Keratinocyte (primary cell): ENCODE measurements at regions not wholly inside any gene's neighbourhood (a gene's known extent, or its start where the extent isn't known, plus 50 kb on each side); places are given as distances from the start of the nearest gene placed in this dataset.

ENCODE experiments used
- DNase-seq: peaks from one replicate; pipeline ENCODE4 v3.0.0-alpha.2; 2011; ENCODE audit warnings: low read depth, missing footprints, low spot score
- FAIRE-seq: peaks from 2 replicates; lab custom pipeline; 2011; peaks lifted over from hg19 to GRCh38; lab: Jason Lieb, UNC
- H2AFZ ChIP-seq: 2 replicates; pipeline ENCODE4 v1.6.0; 2012; ENCODE audit warnings: low read length, control low read depth, inconsistent platforms; ENCODE audit not compliant: control insufficient read depth
- H3K27ac ChIP-seq: 2 replicates; pipeline ENCODE4 v1.5.1; 2011; ENCODE audit warnings: low read length; ENCODE audit not compliant: control insufficient read depth, insufficient read depth
- H3K27me3 ChIP-seq: 3 replicates; pipeline ENCODE4 v1.6.0; 2011; ENCODE audit warnings: low read length; ENCODE audit not compliant: control insufficient read depth, insufficient read depth; ENCODE audit errors: extremely low read depth
- H3K36me3 ChIP-seq, 2 experiments: 2 replicates in 1 of 2; 3 replicates in 1 of 2; pipeline ENCODE4 v1.5.1; 2011; ENCODE audit warnings: low read length in 2 of 2, mild to moderate bottlenecking in 1 of 2; ENCODE audit not compliant: control insufficient read depth in 2 of 2, insufficient read depth in 2 of 2; ENCODE audit errors: extremely low read depth in 1 of 2
- H3K4me1 ChIP-seq: 3 replicates; pipeline ENCODE4 v1.5.1; 2011; ENCODE audit warnings: low read length; ENCODE audit not compliant: control insufficient read depth, insufficient read depth; ENCODE audit errors: extremely low read depth
- H3K4me2 ChIP-seq: 3 replicates; pipeline ENCODE4 v1.6.0; 2011; ENCODE audit warnings: low read depth, low read length; ENCODE audit not compliant: control insufficient read depth, insufficient read depth; ENCODE audit errors: extremely low read depth
- H3K4me3 ChIP-seq, 3 experiments: fragments of 200-600 bp in 1 of 3; sonication (generic) in 1 of 3; 2 replicates in 2 of 3; 3 replicates in 1 of 3; pipeline ENCODE4 v1.5.1; 2011 to 2016; ENCODE audit warnings: low read length in 3 of 3, mild to moderate bottlenecking in 3 of 3, control low read depth in 2 of 3, inconsistent platforms in 1 of 3, low read depth in 1 of 3, mixed read lengths in 1 of 3, mixed run types in 1 of 3, moderate library complexity in 1 of 3; ENCODE audit not compliant: control insufficient read depth in 2 of 3, insufficient read depth in 2 of 3; ENCODE audit errors: extremely low read depth in 1 of 3
- H3K79me2 ChIP-seq: 2 replicates; pipeline ENCODE4 v1.6.0; 2012; ENCODE audit warnings: low read length; ENCODE audit not compliant: control insufficient read depth, insufficient read depth
- H3K9ac ChIP-seq: 3 replicates; pipeline ENCODE4 v1.6.0; 2011; ENCODE audit warnings: low read length; ENCODE audit not compliant: control insufficient read depth, insufficient read depth; ENCODE audit errors: extremely low read depth
- H3K9me1 ChIP-seq: 3 replicates; pipeline ENCODE4 v1.6.0; 2011; ENCODE audit warnings: low read length; ENCODE audit not compliant: control insufficient read depth, insufficient read depth; ENCODE audit errors: extremely low read depth
- H3K9me3 ChIP-seq: 2 replicates; pipeline ENCODE4 v1.5.1; 2012; ENCODE audit warnings: low read depth, low read length; ENCODE audit not compliant: control insufficient read depth
- H4K20me1 ChIP-seq: 3 replicates; pipeline ENCODE4 v1.6.0; 2011; ENCODE audit warnings: low read length; ENCODE audit not compliant: control insufficient read depth, insufficient read depth; ENCODE audit errors: extremely low read depth
- EZH2 ChIP-seq: IDR thresholded peaks from one replicate; pipeline ENCODE4 v1.6.1; 2012; ENCODE audit warnings: inconsistent platforms, mild to moderate bottlenecking, low read length, moderate library complexity
- dilution Hi-C: fragments of 300-500 bp; cut with MboI; formaldehyde crosslinking; loops from one replicate; pipeline ENCODE4 v1.7.0; 2020; ENCODE audit warnings: low sequenced_read_pairs; ENCODE audit not compliant: extremely low pct_ligation_motif_present
- TF ChIP-seq, protein P1 (sequence below), 3 experiments: IDR thresholded peaks in 1 of 3; conservative IDR thresholded peaks in 1 of 3; optimal IDR thresholded peaks in 1 of 3; 2 replicates in 2 of 3; 3 replicates in 1 of 3; pipeline versions ENCODE3 to v1.5.1; 2011; ENCODE audit warnings: low read length in 3 of 3, mild to moderate bottlenecking in 3 of 3, moderate library complexity in 2 of 3, control low read depth in 1 of 3, inconsistent platforms in 1 of 3; ENCODE audit not compliant: insufficient read depth in 2 of 3; ENCODE audit errors: extremely low read depth in 1 of 3

- peak; percentile 49 for FAIRE-seq
- dilution Hi-C loops: no loop called here
Measured at GRCh38 chr4:19739101-19739651, 512.5 kb upstream of the SLIT2 start.

DNA sequence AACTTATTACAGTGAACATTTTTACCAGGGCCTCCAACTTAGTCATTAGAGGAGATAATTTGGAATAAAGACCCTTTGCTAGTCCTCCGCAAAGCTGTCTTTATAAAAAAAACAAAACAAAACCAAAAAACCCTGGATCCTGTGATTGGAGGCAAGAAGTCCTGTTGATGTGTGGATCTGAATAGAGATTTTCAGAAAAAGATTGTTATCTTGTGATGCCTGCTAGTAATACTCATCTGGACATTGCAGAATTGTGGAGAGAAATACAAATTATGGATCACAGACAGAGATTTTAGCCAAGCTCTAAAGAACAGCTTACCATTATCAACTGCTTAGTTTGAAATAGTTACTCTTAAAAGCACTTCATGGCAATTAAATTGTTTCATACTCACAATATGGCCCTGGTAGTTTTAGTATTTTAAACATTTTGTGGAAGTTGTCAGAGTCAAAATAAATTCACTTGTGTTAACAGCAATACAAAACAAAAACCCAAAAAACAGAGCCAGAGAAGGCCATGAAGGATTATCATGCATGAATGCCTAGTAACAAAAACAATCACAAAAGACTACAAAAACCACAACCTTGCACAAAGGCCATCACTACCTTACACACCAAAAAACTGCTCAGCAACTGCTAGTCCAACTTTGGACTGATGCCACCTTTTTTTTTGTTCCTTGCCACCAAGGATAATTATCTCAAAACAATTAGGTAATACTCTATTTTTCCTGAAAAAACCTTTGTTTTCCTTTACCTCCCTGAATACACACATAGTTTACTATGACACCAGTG is 514.5 kb upstream of the SLIT2 start:
- H3K9me1 ChIP-seq: no peaks in the 10 kb centered on the region
- no peak overlapping the region for H2AFZ ChIP-seq
- dilution Hi-C loops: no loop called here
- H3K4me2 ChIP-seq: no peak overlapping the region
- H3K27ac ChIP-seq: no peak overlapping the region
- H3K36me3 ChIP-seq: no peaks in the 10 kb centered on the region
- no peak for DNase-seq
- TF ChIP-seq EZH2: no peak
- TF ChIP-seq, protein P1, sequence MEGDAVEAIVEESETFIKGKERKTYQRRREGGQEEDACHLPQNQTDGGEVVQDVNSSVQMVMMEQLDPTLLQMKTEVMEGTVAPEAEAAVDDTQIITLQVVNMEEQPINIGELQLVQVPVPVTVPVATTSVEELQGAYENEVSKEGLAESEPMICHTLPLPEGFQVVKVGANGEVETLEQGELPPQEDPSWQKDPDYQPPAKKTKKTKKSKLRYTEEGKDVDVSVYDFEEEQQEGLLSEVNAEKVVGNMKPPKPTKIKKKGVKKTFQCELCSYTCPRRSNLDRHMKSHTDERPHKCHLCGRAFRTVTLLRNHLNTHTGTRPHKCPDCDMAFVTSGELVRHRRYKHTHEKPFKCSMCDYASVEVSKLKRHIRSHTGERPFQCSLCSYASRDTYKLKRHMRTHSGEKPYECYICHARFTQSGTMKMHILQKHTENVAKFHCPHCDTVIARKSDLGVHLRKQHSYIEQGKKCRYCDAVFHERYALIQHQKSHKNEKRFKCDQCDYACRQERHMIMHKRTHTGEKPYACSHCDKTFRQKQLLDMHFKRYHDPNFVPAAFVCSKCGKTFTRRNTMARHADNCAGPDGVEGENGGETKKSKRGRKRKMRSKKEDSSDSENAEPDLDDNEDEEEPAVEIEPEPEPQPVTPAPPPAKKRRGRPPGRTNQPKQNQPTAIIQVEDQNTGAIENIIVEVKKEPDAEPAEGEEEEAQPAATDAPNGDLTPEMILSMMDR (optimal IDR thresholded peaks at IDR 0.05 in 1 of 3, IDR thresholded peaks at IDR 0.05 in 1 of 3, conservative IDR thresholded peaks at IDR 0.05 in 1 of 3; ENCODE audit: extremely low read depth in 1 of 3, insufficient read depth in 2 of 3, low read length in 3 of 3): no peak
- no peak for FAIRE-seq
- H3K27me3 ChIP-seq: no peaks in the 10 kb centered on the region
- H3K4me1 ChIP-seq: peaks cover 8% of the 10 kb centered on the region
- H3K9ac ChIP-seq: no peak overlapping the region
- no peak overlapping the region for H3K4me3 ChIP-seq
- H3K9me3 ChIP-seq: no peaks in the 10 kb centered on the region
- no peaks in the 10 kb centered on the region for H4K20me1 ChIP-seq
- no peaks in the 10 kb centered on the region for H3K79me2 ChIP-seq

More at GRCh38 chr4:19739101-19739651, 512.5 kb upstream of the SLIT2 start:
- Histone ChIP-seq H3K4me1 (peaks cover 8% of the 10 kb centered on the region), H4K20me1 (no peaks in the 10 kb centered on the region), H3K4me3 (peak overlapping the region in 1 of 3 experiments; percentile 10), H3K9ac (no peak overlapping the region), H3K79me2 (no peaks in the 10 kb centered on the region), H3K4me2 (peak overlapping the region; percentile 51), H2AFZ (peak overlapping the region; percentile 62), H3K36me3 (no peaks in the 10 kb centered on the region), H3K27me3 (no peaks in the 10 kb centered on the region), H3K9me3 (no peaks in the 10 kb centered on the region), H3K9me1 (no peaks in the 10 kb centered on the region), H3K27ac (no peak overlapping the region)
- DNase-seq: peak; percentile 7
- TF ChIP-seq, protein P1 (optimal IDR thresholded peaks at IDR 0.05 in 1 of 3, IDR thresholded peaks at IDR 0.05 in 1 of 3, conservative IDR thresholded peaks at IDR 0.05 in 1 of 3; ENCODE audit: extremely low read depth in 1 of 3, insufficient read depth in 2 of 3, low read length in 3 of 3): no peak
- TF ChIP-seq EZH2: no peak
